ENCODE measurements at regions not wholly inside any gene's neighbourhood (a gene's known extent, or its start where the extent isn't known, plus 50 kb on each side); places are given as distances from the start of the nearest gene placed in this dataset.

- Mint-ChIP-seq H3K27me3 (ENCODE audit: insufficient read depth, unreplicated experiment) (no peaks in the 10 kb centered on the region), H3K4me1 (ENCODE audit: low read depth, unreplicated experiment) (no peaks in the 10 kb centered on the region), H3K4me3 (ENCODE audit: unreplicated experiment) (no peak overlapping the region), H3K36me3 (ENCODE audit: insufficient read depth, unreplicated experiment) (peaks cover under 1% of the 10 kb centered on the region), H3K27ac (ENCODE audit: unreplicated experiment) (no peak overlapping the region), H3K9me3 (ENCODE audit: unreplicated experiment) (no peaks in the 10 kb centered on the region)
- BruUV-seq (replicated peaks) = no TSS peak
- ChIA-PET CTCF (no interaction called here), POLR2A (no interaction called here)
- Histone ChIP-seq H3K27me3 (replicated peaks; ENCODE audit: control insufficient read depth, insufficient read depth, low read length) (no peaks in the 10 kb centered on the region), H3K4me3 (ENCODE audit: low read depth, low read length) (no peak overlapping the region), H3K4me1 (no peaks in the 10 kb centered on the region), H3K36me3 (ENCODE audit: control insufficient read depth, insufficient read depth, low read length) (no peaks in the 10 kb centered on the region), H3K9me3 (no peaks in the 10 kb centered on the region)
- intact Hi-C loops (cut with micrococcal nuclease; ENCODE audit: unreplicated experiment) = no loop called here
- no peak for DNase-seq
- TF ChIP-seq CTCF (IDR thresholded peaks at IDR 0.05; ENCODE audit: insufficient read depth in 1 of 2, low read depth in 1 of 2, low read length in 1 of 2, severe bottlenecking in 1 of 2, unreplicated experiment in 1 of 2) = no peak
Measured at GRCh38 chrX:39874202-39874816, 223.4 kb downstream of the BCOR start.

GRCh38 chrX:39875834-39876628 lies 221.7 kb downstream of the BCOR start:
- Mint-ChIP-seq H3K36me3 (ENCODE audit: insufficient read depth, unreplicated experiment) (no peaks in the 10 kb centered on the region), H3K27me3 (ENCODE audit: insufficient read depth, unreplicated experiment) (no peaks in the 10 kb centered on the region), H3K27ac (ENCODE audit: unreplicated experiment) (no peak overlapping the region), H3K4me3 (ENCODE audit: unreplicated experiment) (no peak overlapping the region), H3K9me3 (ENCODE audit: unreplicated experiment) (no peaks in the 10 kb centered on the region), H3K4me1 (ENCODE audit: low read depth, unreplicated experiment) (no peaks in the 10 kb centered on the region)
- intact Hi-C loops (cut with micrococcal nuclease; ENCODE audit: unreplicated experiment) = no loop called here
- no peak overlapping the region for H3K4me3 ChIP-seq (ENCODE audit: low read depth, low read length)
- H3K4me1 ChIP-seq = no peaks in the 10 kb centered on the region
- POLR2A ChIA-PET = no interaction called here
- DNase-seq = no peak
- no TSS peak for BruUV-seq (replicated peaks)
- CTCF ChIA-PET = no interaction called here
- no peaks in the 10 kb centered on the region for H3K36me3 ChIP-seq (ENCODE audit: control insufficient read depth, insufficient read depth, low read length)
- H3K9me3 ChIP-seq = no peaks in the 10 kb centered on the region
- no peaks in the 10 kb centered on the region for H3K27me3 ChIP-seq (replicated peaks; ENCODE audit: control insufficient read depth, insufficient read depth, low read length)
- TF ChIP-seq CTCF (IDR thresholded peaks at IDR 0.05; ENCODE audit: insufficient read depth in 1 of 2, low read depth in 1 of 2, low read length in 1 of 2, severe bottlenecking in 1 of 2, unreplicated experiment in 1 of 2) = no peak

- Mint-ChIP-seq H3K27ac (ENCODE audit: unreplicated experiment) (no peak overlapping the region), H3K36me3 (ENCODE audit: insufficient read depth, unreplicated experiment) (peaks cover 2% of the 10 kb centered on the region), H3K4me1 (ENCODE audit: low read depth, unreplicated experiment) (no peaks in the 10 kb centered on the region), H3K27me3 (ENCODE audit: insufficient read depth, unreplicated experiment) (no peaks in the 10 kb centered on the region), H3K9me3 (ENCODE audit: unreplicated experiment) (no peaks in the 10 kb centered on the region), H3K4me3 (ENCODE audit: unreplicated experiment) (no peak overlapping the region)
- no peak overlapping the region for H3K4me3 ChIP-seq (ENCODE audit: low read depth, low read length)
- no peaks in the 10 kb centered on the region for H3K4me1 ChIP-seq
- H3K36me3 ChIP-seq (ENCODE audit: control insufficient read depth, insufficient read depth, low read length) = no peaks in the 10 kb centered on the region
- ChIA-PET POLR2A (no interaction called here), CTCF (no interaction called here)
- intact Hi-C loops (cut with micrococcal nuclease; ENCODE audit: unreplicated experiment) = no loop called here
- H3K9me3 ChIP-seq = no peaks in the 10 kb centered on the region
- no peaks in the 10 kb centered on the region for H3K27me3 ChIP-seq (replicated peaks; ENCODE audit: control insufficient read depth, insufficient read depth, low read length)
- no TSS peak for BruUV-seq (replicated peaks)
- no peak for DNase-seq
- TF ChIP-seq CTCF (IDR thresholded peaks at IDR 0.05; ENCODE audit: insufficient read depth in 1 of 2, low read depth in 1 of 2, low read length in 1 of 2, severe bottlenecking in 1 of 2, unreplicated experiment in 1 of 2) = no peak
Measured at GRCh38 chrX:39877905-39878304, 219.9 kb downstream of the BCOR start.

Measured in Caco-2 (cell line).